BLaER1 treated with 17β-estradiol and CSF1 and Interleukin-3, amounts not matched to agents 10 nM and 100 nM (cell line): ENCODE measurements at regions not wholly inside any gene's neighbourhood (a gene's known extent, or its start where the extent isn't known, plus 50 kb on each side); places are given as distances from the start of the nearest gene placed in this dataset.
"Not testable (repeated sequence)": the region's sequence is repeated elsewhere in the genome, so short reads cannot be mapped to it uniquely, and the experiment has no call there.

Source experiments
- H3K27ac ChIP-seq, 11 experiments: shearing (Covaris generic); formaldehyde crosslinking; 2 replicates each; pipeline ENCODE4 v1.8.1; 2022
- H3K27me3 ChIP-seq, 11 experiments: shearing (Covaris generic); formaldehyde crosslinking; 2 replicates each; pipeline ENCODE4 v1.8.1; 2022
- H3K36me3 ChIP-seq, 11 experiments: shearing (Covaris generic); formaldehyde crosslinking; 2 replicates each; pipeline ENCODE4 v1.8.1; 2022
- H3K4me1 ChIP-seq, 10 experiments: shearing (Covaris generic); formaldehyde crosslinking; 2 replicates each; pipeline ENCODE4 v1.8.1; 2022
- H3K4me2 ChIP-seq, 11 experiments: shearing (Covaris generic); formaldehyde crosslinking; 2 replicates each; pipeline ENCODE4 v1.8.1; 2022
- H3K4me3 ChIP-seq, 10 experiments: shearing (Covaris generic); formaldehyde crosslinking; 2 replicates each; pipeline ENCODE4 v1.8.1; 2022
- H3K9ac ChIP-seq, 11 experiments: shearing (Covaris generic); formaldehyde crosslinking; 2 replicates each; pipeline ENCODE4 v1.8.1; 2022
- H3K9me3 ChIP-seq, 11 experiments: shearing (Covaris generic); formaldehyde crosslinking; replicated peaks in 1 of 11; 2 replicates each; pipeline ENCODE4 v1.8.1; 2022
- H4K20me1 ChIP-seq, 11 experiments: shearing (Covaris generic); formaldehyde crosslinking; 2 replicates each; pipeline ENCODE4 v1.8.1; 2022
- Cebpa-rat ChIP-seq, 11 experiments: shearing (Covaris generic); IDR thresholded peaks; 2 replicates each; pipeline ENCODE4 v1.8.1; 2022

GRCh38 chr6:120302041-120302440, 952.5 kb upstream of the MAN1A1 start:
- H4K20me1 ChIP-seq: no peaks in the 10 kb centered on the region
- H3K9me3 ChIP-seq: no peaks in the 10 kb centered on the region
- no peak overlapping the region for H3K4me2 ChIP-seq
- H3K27me3 ChIP-seq: no peaks in the 10 kb centered on the region
- TF ChIP-seq Cebpa-rat (IDR thresholded peaks at IDR 0.05): no peak
- no peaks in the 10 kb centered on the region for H3K36me3 ChIP-seq
- no peaks in the 10 kb centered on the region for H3K4me1 ChIP-seq
- H3K4me3 ChIP-seq: no peak overlapping the region
- H3K27ac ChIP-seq: no peak overlapping the region
- H3K9ac ChIP-seq: no peak overlapping the region

- no peak overlapping the region for H3K9ac ChIP-seq
- TF ChIP-seq Cebpa-rat (IDR thresholded peaks at IDR 0.05): no peak
- no peaks in the 10 kb centered on the region for H4K20me1 ChIP-seq
- no peaks in the 10 kb centered on the region for H3K4me1 ChIP-seq
- no peaks in the 10 kb centered on the region for H3K36me3 ChIP-seq
- H3K4me3 ChIP-seq: no peak overlapping the region
- no peak overlapping the region for H3K4me2 ChIP-seq
- H3K27me3 ChIP-seq: no peaks in the 10 kb centered on the region
- H3K27ac ChIP-seq: no peak overlapping the region
- peaks cover 0 to 6% (median 0%) of the 10 kb centered on the region in 11 experiments; a peak in 2 of 22 replicates for H3K9me3 ChIP-seq
Observed at GRCh38 chr6:120290964-120291363, 941.4 kb upstream of the MAN1A1 start.

GRCh38 chr6:120282005-120282404, 932.4 kb upstream of the MAN1A1 start:
- H3K4me3 ChIP-seq: no peak overlapping the region
- H3K9ac ChIP-seq: no peak overlapping the region
- H3K4me2 ChIP-seq: no peak overlapping the region
- H3K4me1 ChIP-seq: no peaks in the 10 kb centered on the region
- no peak overlapping the region for H3K27ac ChIP-seq
- no peaks in the 10 kb centered on the region for H3K27me3 ChIP-seq
- H4K20me1 ChIP-seq: no peaks in the 10 kb centered on the region
- no peak for TF ChIP-seq Cebpa-rat (IDR thresholded peaks at IDR 0.05)
- H3K9me3 ChIP-seq: no peaks in the 10 kb centered on the region
- no peaks in the 10 kb centered on the region for H3K36me3 ChIP-seq

- no peak overlapping the region for H3K4me2 ChIP-seq
- H4K20me1 ChIP-seq: no peaks in the 10 kb centered on the region
- H3K4me3 ChIP-seq: no peak overlapping the region
- H3K36me3 ChIP-seq: no peaks in the 10 kb centered on the region
- H3K9me3 ChIP-seq: no peaks in the 10 kb centered on the region
- H3K9ac ChIP-seq: no peak overlapping the region
- TF ChIP-seq Cebpa-rat (IDR thresholded peaks at IDR 0.05): no peak
- H3K4me1 ChIP-seq: no peaks in the 10 kb centered on the region
- H3K27ac ChIP-seq: no peak overlapping the region
- H3K27me3 ChIP-seq: no peaks in the 10 kb centered on the region
Observed at GRCh38 chr6:120279466-120280167, 930.1 kb upstream of the MAN1A1 start.

GRCh38 chr6:120278689-120279396, 929.3 kb upstream of the MAN1A1 start:
- H3K4me3 ChIP-seq: no peak overlapping the region
- no peak overlapping the region for H3K27ac ChIP-seq
- H3K9ac ChIP-seq: no peak overlapping the region
- H3K4me1 ChIP-seq: no peaks in the 10 kb centered on the region
- H3K27me3 ChIP-seq: no peaks in the 10 kb centered on the region
- no peak overlapping the region for H3K4me2 ChIP-seq
- no peaks in the 10 kb centered on the region for H3K9me3 ChIP-seq
- no peak for TF ChIP-seq Cebpa-rat (IDR thresholded peaks at IDR 0.05)
- H3K36me3 ChIP-seq: no peaks in the 10 kb centered on the region
- H4K20me1 ChIP-seq: no peaks in the 10 kb centered on the region

- TF ChIP-seq Cebpa-rat (IDR thresholded peaks at IDR 0.05): no peak
- Histone ChIP-seq H3K27me3 (no peaks in the 10 kb centered on the region), H3K4me1 (no peaks in the 10 kb centered on the region), H3K9me3 (0 out of 22 replicates have a peak, but pooled peaks cover 0 to 4% (median 0%) of the 10 kb centered on the region in 11 experiments), H3K9ac (no peak overlapping the region), H4K20me1 (no peaks in the 10 kb centered on the region), H3K36me3 (no peaks in the 10 kb centered on the region), H3K4me2 (no peak overlapping the region), H3K27ac (no peak overlapping the region), H3K4me3 (no peak overlapping the region)
Observed at GRCh38 chr6:120274547-120274946, 925.0 kb upstream of the MAN1A1 start.

- no peaks in the 10 kb centered on the region for H3K36me3 ChIP-seq
- TF ChIP-seq Cebpa-rat (IDR thresholded peaks at IDR 0.05): no peak
- H3K27me3 ChIP-seq: no peaks in the 10 kb centered on the region
- no peaks in the 10 kb centered on the region for H3K4me1 ChIP-seq
- H3K27ac ChIP-seq: no peak overlapping the region
- H3K4me3 ChIP-seq: no peak overlapping the region
- H4K20me1 ChIP-seq: no peaks in the 10 kb centered on the region
- H3K9ac ChIP-seq: no peak overlapping the region
- no peak overlapping the region for H3K4me2 ChIP-seq
- 0 out of 22 replicates have a peak, but pooled peaks cover 0 to 4% (median 0%) of the 10 kb centered on the region in 11 experiments for H3K9me3 ChIP-seq
Observed at GRCh38 chr6:120273411-120273810, 923.9 kb upstream of the MAN1A1 start.

- no peak for TF ChIP-seq Cebpa-rat (IDR thresholded peaks at IDR 0.05)
- no peak overlapping the region for H3K4me2 ChIP-seq
- no peak overlapping the region for H3K27ac ChIP-seq
- H3K4me1 ChIP-seq: no peaks in the 10 kb centered on the region
- H3K4me3 ChIP-seq: no peak overlapping the region
- no peaks in the 10 kb centered on the region for H3K27me3 ChIP-seq
- H3K36me3 ChIP-seq: no peaks in the 10 kb centered on the region
- H4K20me1 ChIP-seq: no peaks in the 10 kb centered on the region
- no peak overlapping the region for H3K9ac ChIP-seq
- 0 out of 22 replicates have a peak, but pooled peaks cover 0 to 4% (median 0%) of the 10 kb centered on the region in 11 experiments for H3K9me3 ChIP-seq
Observed at GRCh38 chr6:120272038-120272437, 922.5 kb upstream of the MAN1A1 start.

GRCh38 chr6:120268256-120268655, 918.7 kb upstream of the MAN1A1 start:
- not testable (repeated sequence) for H3K9ac ChIP-seq, H4K20me1 ChIP-seq, H3K9me3 ChIP-seq, H3K4me2 ChIP-seq, H3K4me3 ChIP-seq, H3K27me3 ChIP-seq, H3K27ac ChIP-seq, H3K36me3 ChIP-seq, H3K4me1 ChIP-seq

- Histone ChIP-seq H3K4me1 (no peaks in the 10 kb centered on the region), H3K27me3 (no peaks in the 10 kb centered on the region), H3K36me3 (no peaks in the 10 kb centered on the region), H4K20me1 (no peaks in the 10 kb centered on the region), H3K4me3 (no peak overlapping the region), H3K9ac (no peak overlapping the region), H3K9me3 (no peaks in the 10 kb centered on the region), H3K27ac (no peak overlapping the region), H3K4me2 (no peak overlapping the region)
- no peak for TF ChIP-seq Cebpa-rat (IDR thresholded peaks at IDR 0.05)
Observed at GRCh38 chr6:120262354-120262753, 912.8 kb upstream of the MAN1A1 start.
